ENCODE measurements at regions not wholly inside any gene's neighbourhood (a gene's known extent, or its start where the extent isn't known, plus 50 kb on each side); places are given as distances from the start of the nearest gene placed in this dataset.

DNA sequence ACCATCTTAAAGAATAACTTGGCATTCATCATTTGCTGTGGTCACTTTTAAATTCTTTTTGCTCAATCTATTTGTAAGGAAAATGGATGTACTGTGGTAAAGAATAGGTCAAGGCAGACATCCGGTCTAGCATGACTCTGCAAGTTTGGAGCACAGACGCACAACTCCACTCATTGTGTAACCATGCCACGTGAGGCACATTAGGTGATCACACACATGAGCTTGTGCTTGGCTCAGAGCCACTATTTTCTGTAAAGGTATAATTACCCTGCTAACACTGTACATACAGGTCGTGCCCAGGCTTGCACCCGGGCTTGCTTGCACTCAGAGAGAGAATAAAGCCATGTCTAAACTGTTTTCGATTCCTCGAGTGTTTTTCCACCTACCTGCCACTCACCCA is 1289.1 kb upstream of the ADGRB3 start:
- Histone ChIP-seq H3K27me3 (no peaks in the 10 kb centered on the region), H3K4me1 (no peaks in the 10 kb centered on the region), H3K36me3 (no peaks in the 10 kb centered on the region), H3K4me3 (no peak overlapping the region), H3K9me3 (no peaks in the 10 kb centered on the region), H3K27ac (no peak overlapping the region)
- TF ChIP-seq, protein P1, sequence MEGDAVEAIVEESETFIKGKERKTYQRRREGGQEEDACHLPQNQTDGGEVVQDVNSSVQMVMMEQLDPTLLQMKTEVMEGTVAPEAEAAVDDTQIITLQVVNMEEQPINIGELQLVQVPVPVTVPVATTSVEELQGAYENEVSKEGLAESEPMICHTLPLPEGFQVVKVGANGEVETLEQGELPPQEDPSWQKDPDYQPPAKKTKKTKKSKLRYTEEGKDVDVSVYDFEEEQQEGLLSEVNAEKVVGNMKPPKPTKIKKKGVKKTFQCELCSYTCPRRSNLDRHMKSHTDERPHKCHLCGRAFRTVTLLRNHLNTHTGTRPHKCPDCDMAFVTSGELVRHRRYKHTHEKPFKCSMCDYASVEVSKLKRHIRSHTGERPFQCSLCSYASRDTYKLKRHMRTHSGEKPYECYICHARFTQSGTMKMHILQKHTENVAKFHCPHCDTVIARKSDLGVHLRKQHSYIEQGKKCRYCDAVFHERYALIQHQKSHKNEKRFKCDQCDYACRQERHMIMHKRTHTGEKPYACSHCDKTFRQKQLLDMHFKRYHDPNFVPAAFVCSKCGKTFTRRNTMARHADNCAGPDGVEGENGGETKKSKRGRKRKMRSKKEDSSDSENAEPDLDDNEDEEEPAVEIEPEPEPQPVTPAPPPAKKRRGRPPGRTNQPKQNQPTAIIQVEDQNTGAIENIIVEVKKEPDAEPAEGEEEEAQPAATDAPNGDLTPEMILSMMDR (IDR thresholded peaks at IDR 0.05) = no peak
- TF ChIP-seq EP300 (IDR thresholded peaks at IDR 0.05; ENCODE audit: low read depth) (no peak), POLR2AphosphoS5 (IDR thresholded peaks at IDR 0.05) (no peak), POLR2A (IDR thresholded peaks at IDR 0.05) (no peak)
- DNase-seq = no peak
- WGBS, 2 donors (ENCODE audit: low coverage in 1 of 2) = 75 to 76% methylated on average over 3 to 7 of the region's 7 CpGs
- in situ Hi-C loops (cut with MboI; ENCODE audit: low pct_ligation_motif_present in 1 of 4, low pct_unique_long_range_greater_than_20kb in 1 of 4, low sequenced_read_pairs in 3 of 4) = no loop called here
- intact Hi-C loops (cut with DNase I; ENCODE audit: low total_unique reads) = no loop called here

DNA sequence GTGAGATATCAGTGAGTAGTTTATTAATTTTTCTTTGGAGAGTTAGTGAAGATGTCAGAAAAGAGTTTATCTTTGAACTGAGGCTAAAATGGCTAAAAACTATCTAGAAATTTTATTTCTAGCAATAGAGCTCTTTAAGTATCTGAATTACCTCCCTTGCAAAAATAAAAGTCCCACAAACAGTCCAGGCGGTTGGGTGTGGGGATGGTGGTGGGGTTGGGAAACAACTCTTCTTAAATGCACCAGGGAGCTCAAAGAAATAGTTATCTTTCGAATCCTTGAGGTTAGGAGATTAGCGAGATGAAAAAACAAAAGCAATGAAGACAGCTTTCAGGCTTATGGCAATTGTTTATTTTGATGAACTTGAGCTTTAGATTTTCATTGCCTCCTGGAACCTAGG is 1299.1 kb upstream of the ADGRB3 start:
- Histone ChIP-seq H3K27me3 (no peaks in the 10 kb centered on the region), H3K4me1 (no peaks in the 10 kb centered on the region), H3K4me3 (no peak overlapping the region), H3K27ac (no peak overlapping the region), H3K36me3 (no peaks in the 10 kb centered on the region), H3K9me3 (no peaks in the 10 kb centered on the region)
- 67 to 85% methylated on average over 3 of the region's 3 CpGs for WGBS, 2 donors (ENCODE audit: low coverage in 1 of 2)
- in situ Hi-C loops (cut with MboI; ENCODE audit: low pct_ligation_motif_present in 1 of 4, low pct_unique_long_range_greater_than_20kb in 1 of 4, low sequenced_read_pairs in 3 of 4) (no loop called here), intact Hi-C loops (cut with DNase I; ENCODE audit: low total_unique reads) (no loop called here)
- no peak for TF ChIP-seq EP300 (IDR thresholded peaks at IDR 0.05; ENCODE audit: low read depth)
- TF ChIP-seq, protein P1 (IDR thresholded peaks at IDR 0.05) = no peak
- no peak for TF ChIP-seq POLR2A (IDR thresholded peaks at IDR 0.05)
- no peak for TF ChIP-seq POLR2AphosphoS5 (IDR thresholded peaks at IDR 0.05)
- DNase-seq = no peak

DNA sequence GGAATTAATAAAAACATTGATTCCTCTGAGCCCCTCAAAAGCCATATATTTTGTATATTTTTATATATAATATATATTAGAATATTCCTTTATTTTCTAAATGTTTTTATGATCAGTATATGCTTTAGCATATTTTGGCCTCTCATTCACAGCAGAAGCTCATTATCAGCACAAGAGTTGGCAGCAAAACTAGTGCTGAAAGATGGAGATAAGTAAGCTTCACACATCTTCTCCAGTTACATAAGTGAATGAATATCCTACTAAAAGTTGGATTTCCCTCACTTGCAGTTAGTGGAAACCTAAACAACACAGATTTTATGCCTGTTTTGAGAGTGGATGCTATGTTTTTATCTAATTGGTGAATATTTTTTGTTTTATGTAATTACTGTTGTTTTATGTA is 1303.8 kb upstream of the ADGRB3 start:
- H3K9me3 ChIP-seq = no peaks in the 10 kb centered on the region
- H3K27me3 ChIP-seq = no peaks in the 10 kb centered on the region
- no peak for DNase-seq
- H3K4me1 ChIP-seq = no peaks in the 10 kb centered on the region
- TF ChIP-seq POLR2AphosphoS5 (IDR thresholded peaks at IDR 0.05) (no peak), EP300 (IDR thresholded peaks at IDR 0.05; ENCODE audit: low read depth) (no peak), POLR2A (IDR thresholded peaks at IDR 0.05) (no peak)
- TF ChIP-seq, protein P1 (IDR thresholded peaks at IDR 0.05) = no peak
- in situ Hi-C loops (cut with MboI; ENCODE audit: low pct_ligation_motif_present in 1 of 4, low pct_unique_long_range_greater_than_20kb in 1 of 4, low sequenced_read_pairs in 3 of 4) (no loop called here), intact Hi-C loops (cut with DNase I; ENCODE audit: low total_unique reads) (no loop called here)
- no peak overlapping the region for H3K27ac ChIP-seq
- H3K4me3 ChIP-seq = no peak overlapping the region
- H3K36me3 ChIP-seq = no peaks in the 10 kb centered on the region

DNA sequence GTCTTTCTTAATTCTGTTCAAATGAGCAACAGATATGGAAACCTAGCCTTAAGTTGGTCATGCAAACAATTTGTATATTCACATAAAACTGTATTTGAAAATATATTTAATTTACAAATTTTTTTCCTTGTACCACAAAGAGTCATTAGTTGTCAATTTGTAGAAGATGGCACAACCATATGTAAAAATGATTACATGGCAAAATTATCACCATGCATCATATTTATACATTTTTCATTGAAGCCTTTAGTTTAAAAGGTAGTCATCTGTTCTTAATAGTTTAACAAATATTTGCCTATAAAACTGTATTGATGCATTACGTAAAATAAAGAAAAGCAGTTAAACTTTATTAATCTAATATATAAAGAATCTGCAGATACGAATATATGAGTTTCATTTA is 1306.8 kb upstream of the ADGRB3 start:
- DNase-seq = no peak
- H3K36me3 ChIP-seq = no peaks in the 10 kb centered on the region
- 47 to 86% methylated on average over 2 of the region's 2 CpGs for WGBS, 2 donors (ENCODE audit: low coverage in 1 of 2)
- H3K4me3 ChIP-seq = no peak overlapping the region
- in situ Hi-C loops (cut with MboI; ENCODE audit: low pct_ligation_motif_present in 1 of 4, low pct_unique_long_range_greater_than_20kb in 1 of 4, low sequenced_read_pairs in 3 of 4) = no loop called here
- H3K9me3 ChIP-seq = no peaks in the 10 kb centered on the region
- H3K27ac ChIP-seq = no peak overlapping the region
- H3K4me1 ChIP-seq = no peaks in the 10 kb centered on the region
- intact Hi-C loops (cut with DNase I; ENCODE audit: low total_unique reads) = no loop called here
- no peak for TF ChIP-seq EP300 (IDR thresholded peaks at IDR 0.05; ENCODE audit: low read depth)
- no peak for TF ChIP-seq POLR2A (IDR thresholded peaks at IDR 0.05)
- TF ChIP-seq, protein P1 (IDR thresholded peaks at IDR 0.05) = no peak
- no peak for TF ChIP-seq POLR2AphosphoS5 (IDR thresholded peaks at IDR 0.05)
- no peaks in the 10 kb centered on the region for H3K27me3 ChIP-seq
